HG03097 (cell line): ENCODE measurements at regions not wholly inside any gene's neighbourhood (a gene's known extent, or its start where the extent isn't known, plus 50 kb on each side); places are given as distances from the start of the nearest gene placed in this dataset.
"Not testable (repeated sequence)": the region's sequence is repeated elsewhere in the genome, so short reads cannot be mapped to it uniquely, and the experiment has no call there.

Experiments
- ATAC-seq: cut with Tn5 transposase; IDR thresholded peaks from one replicate; pipeline ENCODE4 v1.9.1; 2021; ENCODE audit not compliant: unreplicated experiment, low FRiP score

DNA sequence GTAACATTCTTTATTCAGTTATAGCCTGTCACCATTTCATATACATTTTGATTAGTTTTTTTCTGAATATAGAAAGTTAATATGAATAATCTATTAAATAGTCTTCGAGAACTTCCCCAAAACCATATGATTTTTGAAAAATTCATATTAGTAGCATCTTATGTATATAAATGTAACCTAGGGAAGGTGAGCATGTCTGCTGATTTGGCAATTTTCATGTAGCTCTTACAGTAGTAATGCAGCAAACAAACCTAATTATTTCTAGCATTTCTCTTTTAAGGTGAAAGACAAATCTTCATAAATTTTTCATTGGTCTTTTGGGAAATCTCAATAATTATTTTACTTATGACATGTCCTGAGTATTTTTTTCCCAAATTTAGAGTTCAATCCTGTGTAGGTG, 939.0 kb downstream of the TBC1D32 start:
- no peak for ATAC-seq

DNA sequence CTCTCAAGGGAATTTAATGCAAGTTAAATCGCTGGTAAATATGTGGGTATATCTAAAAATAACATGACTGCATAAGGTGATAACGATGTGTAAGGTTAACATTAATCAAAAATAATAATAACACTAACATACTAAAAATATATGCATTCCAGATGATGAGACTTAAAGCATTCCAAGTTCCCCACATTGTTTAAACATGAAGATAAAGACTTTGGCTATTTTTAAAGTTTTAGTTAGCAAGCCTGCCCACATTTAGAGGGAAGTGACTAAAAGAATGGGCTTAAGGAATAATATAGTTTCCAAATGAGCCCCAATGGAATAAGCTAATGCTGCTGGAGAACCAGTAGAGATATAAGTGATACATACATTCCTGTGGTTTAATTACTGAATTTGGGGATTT, 941.3 kb downstream of the TBC1D32 start:
- no peak for ATAC-seq

DNA sequence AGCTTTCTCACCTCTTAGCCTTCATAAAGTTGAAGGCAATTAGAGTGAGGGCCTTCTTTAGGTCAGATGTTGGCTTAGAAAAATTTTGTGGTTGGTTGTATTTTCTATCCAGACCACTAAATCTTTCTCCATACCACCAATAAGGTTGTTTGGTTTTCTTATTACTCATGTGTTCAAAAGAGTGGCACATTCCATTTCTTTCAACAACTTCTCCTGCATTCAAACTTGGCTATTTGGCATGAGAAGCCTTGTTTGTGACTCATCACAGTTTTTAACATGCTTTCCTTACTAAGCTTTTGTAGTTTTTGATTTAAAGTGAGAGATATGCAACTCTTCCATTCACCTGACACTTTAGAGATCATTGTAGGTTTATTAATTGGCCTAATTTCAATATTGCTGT, 949.6 kb downstream of the TBC1D32 start:
- no peak for ATAC-seq

DNA sequence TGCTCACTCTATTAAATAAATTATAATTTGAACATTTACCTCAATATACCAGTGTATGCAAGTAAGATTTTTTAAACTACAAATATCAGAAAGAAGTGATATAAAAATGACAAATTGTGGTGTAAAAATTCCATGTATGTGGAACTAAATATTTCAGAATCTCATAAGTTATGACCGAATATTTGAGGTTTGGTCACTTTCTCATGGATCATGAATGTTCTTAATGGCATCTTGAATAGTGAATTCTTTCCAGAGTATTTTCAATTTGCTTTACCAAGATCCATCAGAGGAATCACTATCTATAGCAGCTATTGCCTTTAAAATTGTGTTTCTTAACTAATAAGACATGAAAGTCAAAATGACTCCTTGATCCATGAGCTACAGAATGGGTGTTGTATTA, 950.6 kb downstream of the TBC1D32 start:
- ATAC-seq, result no peak

DNA sequence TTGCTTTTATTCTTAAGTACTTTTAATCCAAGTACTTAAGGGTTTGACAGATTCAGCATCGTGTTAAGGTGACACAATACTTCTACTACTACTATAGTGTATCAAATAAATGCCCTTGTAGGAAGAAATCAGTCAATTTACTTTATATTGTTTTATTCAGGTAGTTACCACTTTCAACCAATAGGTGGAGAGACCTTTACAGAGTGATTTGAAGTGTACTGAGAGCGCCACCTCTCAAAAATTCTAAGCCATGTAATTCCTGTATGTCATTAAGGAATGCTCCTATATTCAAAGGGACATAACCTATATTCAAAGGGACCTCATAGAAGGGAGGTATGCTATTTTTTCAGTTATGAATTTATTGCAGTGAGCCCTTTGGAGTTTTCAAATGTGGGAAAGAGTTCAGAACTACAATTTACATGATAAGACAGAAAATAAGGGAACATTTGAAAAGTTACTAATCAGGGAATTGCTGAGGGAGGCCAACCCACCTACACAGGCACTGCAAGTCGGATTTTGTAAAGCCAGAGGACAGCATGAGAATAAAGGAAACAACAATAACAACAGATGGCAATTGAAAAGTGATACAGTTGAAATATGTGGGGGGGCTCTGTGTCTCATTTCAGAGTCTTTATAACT, 955.6 kb downstream of the TBC1D32 start:
- peak; percentile 81 for ATAC-seq

DNA sequence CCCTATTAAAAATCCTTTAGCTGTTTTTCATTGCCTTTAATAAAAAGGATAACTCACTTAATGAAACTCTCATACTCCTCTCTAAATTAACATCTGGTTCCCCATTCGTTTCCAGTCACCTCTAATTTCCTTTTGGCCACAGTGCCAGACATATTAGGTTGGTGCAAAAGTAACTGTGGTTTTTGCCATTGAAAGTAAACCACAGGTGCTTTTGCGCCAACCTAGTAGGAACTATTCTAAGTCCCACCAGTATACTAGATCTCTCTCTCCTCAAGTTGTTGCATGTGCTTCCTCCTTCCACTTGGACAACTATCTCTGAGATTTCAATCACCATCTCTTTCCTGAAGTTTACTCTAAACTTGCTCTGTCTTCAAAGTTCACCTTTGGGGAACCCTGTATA, 961.1 kb downstream of the TBC1D32 start:
- ATAC-seq, result no peak

DNA sequence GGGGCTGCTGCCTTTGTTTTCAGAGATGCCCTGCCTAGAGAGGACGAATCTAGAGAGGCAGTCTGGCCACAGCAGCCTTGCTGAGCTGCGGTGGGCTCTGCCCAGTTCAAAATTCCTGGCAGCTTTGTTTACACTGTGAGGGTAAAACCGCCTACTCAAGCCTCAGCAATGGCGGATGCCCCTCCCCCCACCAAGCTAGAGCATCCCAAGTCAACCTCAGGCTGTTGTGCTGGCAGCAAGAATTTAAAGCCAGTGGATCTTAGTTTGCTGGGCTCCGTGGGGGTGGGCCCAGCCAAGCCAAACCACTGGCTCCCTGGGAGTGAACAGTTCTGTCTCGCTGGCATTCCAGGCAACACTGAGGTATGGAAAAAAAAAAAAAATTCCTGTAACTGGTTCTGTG, 970.9 kb downstream of the TBC1D32 start:
- ATAC-seq, result no peak

DNA sequence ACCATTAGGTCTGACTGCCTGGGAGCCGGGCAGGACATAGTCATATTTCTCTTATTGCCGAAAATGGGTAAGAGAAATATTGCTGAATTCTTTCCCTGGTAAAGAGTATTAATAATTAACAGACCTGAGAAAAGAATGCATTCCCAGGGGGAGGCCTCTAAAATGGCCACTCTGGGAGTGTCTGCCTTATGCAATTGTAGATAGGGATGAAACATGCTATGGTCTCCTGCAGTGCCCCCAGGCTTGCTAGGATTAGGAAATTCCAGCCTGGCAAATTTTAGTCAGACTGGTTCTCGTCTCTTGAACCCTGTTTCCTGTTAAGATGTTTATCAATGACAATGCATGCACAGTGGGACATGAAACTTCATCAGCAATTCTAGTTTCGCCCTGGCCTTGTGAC, 975.7 kb downstream of the TBC1D32 start:
- not testable (repeated sequence) for ATAC-seq

DNA sequence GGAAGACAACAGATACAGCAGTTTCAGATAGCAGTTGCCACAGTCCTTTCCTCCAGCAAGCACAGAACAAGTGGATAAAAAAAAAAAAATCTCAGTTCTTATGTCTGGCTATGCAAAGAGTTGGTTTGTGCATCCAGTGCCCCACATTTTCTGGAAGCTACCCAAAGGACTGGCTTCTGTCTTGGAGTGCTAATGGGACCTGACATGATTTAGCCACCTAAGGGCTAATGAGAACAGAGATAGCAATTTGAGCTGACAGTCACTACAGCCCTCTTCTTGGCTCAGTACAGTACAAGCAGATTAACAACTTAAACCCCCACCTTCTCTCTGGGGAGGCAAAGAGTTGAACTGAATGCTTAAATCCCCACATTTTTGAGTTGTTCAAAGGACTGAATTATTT, 976.8 kb downstream of the TBC1D32 start:
- ATAC-seq, result no peak

DNA sequence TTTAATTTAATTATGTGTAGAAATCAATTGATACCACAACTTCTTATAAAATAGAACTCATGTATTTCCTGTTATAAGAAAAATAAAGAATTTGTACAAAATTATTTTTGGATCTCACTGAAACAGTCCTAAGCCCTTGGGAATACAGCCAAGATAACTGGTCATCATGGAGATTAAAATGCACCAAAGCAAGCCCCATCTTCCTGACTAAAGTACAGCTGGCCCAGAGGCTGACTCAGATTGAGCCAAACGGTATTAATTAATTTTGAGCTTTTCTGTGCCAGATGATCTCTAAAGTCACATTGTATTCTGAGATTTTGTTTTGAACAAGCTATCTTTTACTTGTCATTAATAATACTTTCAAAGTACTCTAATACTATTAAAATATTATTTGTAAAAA, 978.5 kb downstream of the TBC1D32 start:
- no peak for ATAC-seq

DNA sequence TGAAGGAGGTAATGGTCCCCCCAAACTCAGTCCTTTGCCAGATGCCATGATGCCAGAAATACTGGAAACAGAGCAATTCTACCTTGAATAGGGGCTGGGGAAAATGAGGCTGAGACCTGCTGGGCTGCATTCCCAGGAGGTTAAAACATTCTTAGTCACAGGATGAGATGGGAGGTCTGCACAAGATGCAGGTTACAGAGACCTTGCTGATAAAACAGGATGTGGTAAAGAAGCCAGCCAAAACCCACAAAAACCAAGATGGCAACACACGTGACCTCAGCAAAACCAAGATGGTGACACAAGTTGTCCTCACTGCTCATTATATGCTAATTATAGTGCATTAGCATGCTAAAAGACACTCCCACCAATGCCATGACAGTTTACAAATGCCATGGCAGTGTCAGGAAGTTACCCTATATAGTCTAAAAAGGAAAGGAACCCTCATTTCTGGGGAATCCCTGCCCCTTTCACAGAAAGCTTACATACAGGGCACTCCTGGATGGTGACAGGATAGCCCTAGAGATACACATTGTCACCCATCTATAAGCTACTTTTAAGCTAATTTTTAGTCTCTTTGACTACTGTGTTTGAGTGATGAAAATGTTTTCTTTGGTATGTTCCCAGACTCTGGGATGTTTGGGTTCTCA, 979.7 kb downstream of the TBC1D32 start:
- no peak for ATAC-seq

DNA sequence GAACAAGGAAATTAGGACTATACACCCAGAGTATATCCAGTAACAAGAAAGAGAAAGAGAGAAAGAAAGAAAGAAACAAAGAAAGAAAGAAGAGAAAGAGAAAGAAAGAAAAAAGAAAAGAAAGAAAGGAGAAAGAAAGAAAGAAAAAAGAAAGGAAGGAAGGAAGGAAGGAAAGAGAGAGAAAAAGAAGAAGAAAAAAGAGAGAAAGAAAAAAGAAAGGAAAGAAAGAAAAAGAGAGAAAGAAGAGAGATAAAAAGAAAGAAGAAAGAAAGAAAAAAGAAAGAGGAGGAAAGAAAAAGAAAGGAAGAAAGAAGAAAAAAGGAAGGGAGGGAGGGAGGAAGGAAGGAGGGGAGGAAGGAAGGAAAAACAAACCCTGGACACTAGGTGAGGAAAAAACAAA, 981.8 kb downstream of the TBC1D32 start:
- no peak for ATAC-seq

DNA sequence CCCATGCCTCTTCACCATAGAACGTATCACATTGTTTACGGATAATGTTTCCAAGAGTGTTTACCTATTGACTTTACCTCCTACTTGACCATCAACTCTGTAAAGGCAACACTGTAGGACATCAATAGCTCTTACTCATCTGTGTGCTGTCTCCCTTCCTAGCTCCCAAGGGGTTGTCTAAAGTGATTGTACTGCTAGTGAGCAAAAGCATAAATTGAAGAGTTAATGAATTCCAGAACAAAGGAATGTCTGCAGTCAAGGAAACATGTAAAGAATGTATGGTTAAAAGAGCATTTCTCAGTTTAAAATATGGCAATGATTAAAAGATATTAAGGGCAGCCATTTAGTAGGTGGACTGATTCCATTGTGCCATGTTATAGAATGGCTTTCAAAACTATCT, 985.4 kb downstream of the TBC1D32 start:
- ATAC-seq, result no peak

DNA sequence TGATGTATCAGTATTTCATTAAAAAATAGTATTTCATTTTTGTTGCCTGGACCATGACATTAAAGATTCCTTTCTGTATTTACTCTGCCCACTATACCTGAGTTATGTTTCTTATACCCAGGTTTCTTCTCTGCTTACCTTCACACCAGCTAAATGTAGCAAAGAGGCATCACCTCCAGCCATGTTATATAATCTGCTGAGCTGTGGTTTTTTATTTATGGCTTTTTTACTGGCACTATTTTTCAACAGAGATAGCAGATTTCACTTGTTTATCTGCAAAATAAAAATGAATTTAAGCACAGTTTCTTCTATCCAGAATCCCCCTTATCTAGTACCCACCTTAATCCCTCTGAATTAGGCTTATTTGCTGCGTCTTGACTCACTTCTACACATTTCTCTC, 979.0 kb upstream of the MAN1A1 start:
- ATAC-seq, result no peak

DNA sequence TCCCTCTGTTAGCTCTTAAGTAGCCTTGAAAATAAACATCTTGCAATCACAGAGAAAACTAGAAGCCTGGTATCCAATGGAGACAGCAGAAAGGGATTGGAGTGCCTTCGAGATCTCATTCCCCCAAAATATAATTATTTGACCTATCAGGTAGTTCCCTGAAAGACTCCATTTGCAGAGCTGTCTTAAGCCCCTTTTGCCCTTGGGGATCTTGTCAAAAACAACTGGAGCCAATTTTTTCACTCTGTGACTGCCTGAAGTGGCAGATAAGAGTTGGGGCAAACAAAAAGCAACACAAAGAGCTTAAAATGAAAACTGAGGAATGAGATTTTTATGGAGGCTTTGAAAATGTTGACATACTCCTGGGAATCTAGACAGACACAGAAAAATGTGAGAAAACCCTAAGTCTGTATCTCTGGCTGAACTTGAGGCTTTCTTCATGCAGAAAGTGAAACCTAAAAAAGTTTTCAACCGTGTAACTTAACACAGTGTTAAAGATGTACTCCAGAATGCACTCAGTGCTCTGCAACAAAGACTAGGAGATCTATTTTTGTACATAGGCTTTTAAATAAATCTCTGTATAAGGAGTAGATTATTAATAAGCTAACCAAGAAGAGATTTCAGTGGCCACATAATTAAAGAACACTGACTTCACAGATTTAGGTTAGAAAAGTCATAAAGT, 971.1 kb upstream of the MAN1A1 start:
- ATAC-seq, result peak; percentile 96

DNA sequence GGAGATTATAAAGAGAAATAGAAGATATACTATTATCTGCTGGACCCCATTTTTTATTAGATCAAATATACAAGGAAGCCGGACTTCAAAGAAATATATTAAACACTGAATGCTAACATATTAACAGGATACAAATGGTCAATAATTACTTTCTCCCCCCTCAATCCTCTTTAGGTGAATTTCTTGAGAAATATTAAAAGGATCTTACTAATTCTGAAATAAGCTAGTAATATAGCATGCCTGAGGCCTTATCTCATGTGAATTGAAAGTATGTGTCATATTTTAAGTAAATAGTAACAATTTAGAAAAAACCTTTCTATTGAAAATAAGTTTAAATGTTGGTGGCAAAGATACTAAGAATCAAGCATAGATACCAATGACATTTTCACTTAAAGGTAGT, 954.7 kb upstream of the MAN1A1 start:
- peak; percentile 56 for ATAC-seq

DNA sequence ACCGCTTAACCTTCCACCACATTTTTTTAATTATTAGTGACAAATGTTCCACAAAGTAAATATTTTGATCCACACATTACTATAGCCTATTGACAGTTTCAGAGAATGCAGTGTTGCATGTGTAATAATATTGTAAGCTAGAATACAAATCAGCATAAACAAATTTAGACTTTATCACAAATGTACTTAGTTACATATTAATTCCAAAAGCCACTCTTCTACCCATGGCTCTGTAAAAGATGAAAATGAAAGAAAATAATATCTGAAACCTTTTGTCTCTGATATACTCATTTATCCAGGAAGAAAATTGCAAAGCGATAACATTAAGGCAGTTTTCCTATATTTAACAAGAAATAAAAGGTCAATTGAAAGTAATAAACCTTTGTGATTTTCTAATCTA, 954.0 kb upstream of the MAN1A1 start:
- peak; percentile 61 for ATAC-seq

DNA sequence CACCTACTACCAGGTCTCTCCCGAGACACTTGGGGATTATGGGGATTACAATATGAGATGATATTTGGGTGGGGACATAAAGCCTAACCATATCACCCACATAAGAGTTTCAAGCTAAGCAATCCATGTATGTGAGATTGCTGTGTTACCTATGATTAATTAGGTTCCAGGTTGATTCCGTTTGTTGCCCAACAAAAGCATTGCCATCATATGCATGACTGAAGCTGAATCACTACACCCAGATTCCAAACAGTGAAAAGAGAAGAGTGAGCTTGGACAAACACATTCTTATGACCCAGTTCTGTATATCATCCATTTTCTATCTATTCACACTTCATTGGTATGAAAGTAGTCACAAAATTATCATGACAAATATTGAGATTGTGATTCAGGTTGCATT, 952.5 kb upstream of the MAN1A1 start:
- no peak for ATAC-seq

DNA sequence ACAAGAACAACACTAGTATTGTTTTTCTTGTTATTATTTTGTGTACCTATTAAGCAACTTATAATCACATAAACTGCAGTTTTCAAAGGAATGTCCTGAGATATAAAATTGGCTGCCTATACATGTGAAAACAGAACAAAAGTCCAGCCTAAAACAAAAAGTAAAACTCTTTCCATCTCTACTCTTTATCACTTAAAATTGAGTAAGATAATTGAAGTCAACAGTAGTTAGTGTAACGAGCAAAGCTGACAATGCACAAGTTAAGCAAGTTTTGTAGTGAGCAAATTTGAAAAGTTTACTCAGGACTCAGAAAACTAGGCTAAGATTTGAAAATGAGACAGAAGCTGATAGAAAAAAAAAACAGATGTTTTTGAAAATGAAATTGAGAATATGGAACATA, 941.4 kb upstream of the MAN1A1 start:
- no peak for ATAC-seq

DNA sequence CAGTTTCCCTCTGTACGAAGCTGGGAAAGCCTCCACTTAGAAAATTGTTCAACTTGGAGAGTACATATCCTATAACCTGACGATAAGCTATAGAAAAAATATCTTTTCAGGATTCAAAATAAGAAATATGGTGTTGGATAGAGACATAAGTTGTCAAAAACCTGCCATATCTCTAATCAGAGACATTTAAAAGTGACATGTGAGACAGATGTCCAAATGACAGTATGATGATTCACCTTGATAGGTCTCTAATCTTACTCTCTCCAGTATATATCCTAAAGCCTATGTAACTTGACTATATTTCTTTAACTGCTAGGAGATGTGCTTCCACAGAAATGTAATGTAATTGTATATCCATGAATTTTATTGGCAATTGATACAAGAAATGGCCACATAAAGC, 932.4 kb upstream of the MAN1A1 start:
- ATAC-seq, result no peak

DNA sequence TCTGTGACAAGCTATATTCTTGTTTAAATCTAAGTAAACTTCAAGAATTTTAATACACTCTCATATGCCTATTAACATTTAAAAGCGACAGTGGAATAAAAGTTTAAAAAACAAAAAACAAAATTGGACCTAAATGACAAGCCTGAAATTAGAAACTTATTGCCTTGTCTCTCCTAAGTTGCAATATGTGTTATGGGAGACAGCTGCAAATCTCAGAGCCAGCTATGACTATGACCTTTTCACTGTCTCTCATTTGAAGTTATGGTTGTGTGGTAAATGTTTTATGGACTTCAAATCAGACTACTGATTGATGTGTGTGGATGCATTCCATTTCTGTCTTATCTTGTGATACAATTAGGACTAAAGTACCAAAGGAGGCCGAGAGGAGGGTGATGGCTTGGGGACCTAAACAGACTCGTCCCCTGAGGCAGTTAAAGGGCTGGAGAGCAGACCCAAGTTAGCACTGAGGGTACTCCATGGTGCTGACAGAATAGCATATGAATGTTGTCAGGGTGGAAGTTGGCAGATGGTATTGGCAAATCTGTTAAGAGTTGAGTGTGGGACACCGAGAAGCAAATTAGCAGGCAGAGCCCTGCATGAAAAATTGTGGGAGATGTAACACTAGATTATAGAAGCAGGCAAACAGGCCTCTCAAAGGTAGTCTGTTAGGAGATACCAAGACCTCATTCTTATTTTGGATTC, 930.1 kb upstream of the MAN1A1 start:
- no peak for ATAC-seq
